ENCODE measurements at regions not wholly inside any gene's neighbourhood (a gene's known extent, or its start where the extent isn't known, plus 50 kb on each side); places are given as distances from the start of the nearest gene placed in this dataset.

- Histone ChIP-seq H3K9me3 (no peaks in the 10 kb centered on the region), H3K27me3 (no peaks in the 10 kb centered on the region), H3K4me1 (no peaks in the 10 kb centered on the region), H3K36me3 (ENCODE audit: low read depth, missing control alignments) (no peaks in the 10 kb centered on the region), H3K4me3 (no peak overlapping the region), H3K27ac (no peak overlapping the region)
- intact Hi-C loops (cut with DNase I; ENCODE audit: low total_unique reads), result loop anchor here (2.0 kb wide), 1 partner anchor 252 kb away; no protein-coding TSS in a partner anchor
- TF ChIP-seq POLR2A (IDR thresholded peaks at IDR 0.05) (no peak), CTCF (IDR thresholded peaks at IDR 0.05) (no peak)
- no peak for DNase-seq
- 78 to 83% methylated on average over 5 of the region's 5 CpGs for WGBS, 2 donors
Measured at GRCh38 chr9:109904666-109905065, 124.7 kb downstream of the PALM2AKAP2 start.

- TF ChIP-seq POLR2A (IDR thresholded peaks at IDR 0.05), result no peak
- TF ChIP-seq CTCF (IDR thresholded peaks at IDR 0.05), result no peak
- intact Hi-C loops (cut with DNase I; ENCODE audit: low total_unique reads), result loop anchor here (2.0 kb wide), 1 partner anchor 251 kb away; no protein-coding TSS in a partner anchor
- Histone ChIP-seq H3K27me3 (no peaks in the 10 kb centered on the region), H3K36me3 (ENCODE audit: low read depth, missing control alignments) (no peaks in the 10 kb centered on the region), H3K4me3 (no peak overlapping the region), H3K4me1 (no peaks in the 10 kb centered on the region), H3K27ac (no peak overlapping the region), H3K9me3 (no peaks in the 10 kb centered on the region)
- DNase-seq, result no peak
- WGBS, 2 donors, result 79 to 81% methylated on average over 8 to 9 of the region's 9 CpGs
Measured at GRCh38 chr9:109905472-109905871, 125.5 kb downstream of the PALM2AKAP2 start.

GRCh38 chr9:109906766-109907382 lies 126.9 kb downstream of the PALM2AKAP2 start:
- DNase-seq, result no peak
- TF ChIP-seq POLR2A (IDR thresholded peaks at IDR 0.05), result no peak
- TF ChIP-seq CTCF (IDR thresholded peaks at IDR 0.05), result no peak
- Histone ChIP-seq H3K27ac (no peak overlapping the region), H3K9me3 (no peaks in the 10 kb centered on the region), H3K27me3 (no peaks in the 10 kb centered on the region), H3K36me3 (ENCODE audit: low read depth, missing control alignments) (no peaks in the 10 kb centered on the region), H3K4me1 (no peaks in the 10 kb centered on the region), H3K4me3 (no peak overlapping the region)
- WGBS, 2 donors, result 56 to 75% methylated on average over 2 of the region's 2 CpGs
- intact Hi-C loops (cut with DNase I; ENCODE audit: low total_unique reads), result no loop called here

- DNase-seq, result no peak
- 76 to 78% methylated on average over 5 of the region's 5 CpGs for WGBS, 2 donors
- intact Hi-C loops (cut with DNase I; ENCODE audit: low total_unique reads), result no loop called here
- TF ChIP-seq CTCF (IDR thresholded peaks at IDR 0.05) (no peak), POLR2A (IDR thresholded peaks at IDR 0.05) (no peak)
- no peaks in the 10 kb centered on the region for H3K27me3 ChIP-seq
- no peak overlapping the region for H3K27ac ChIP-seq
- H3K36me3 ChIP-seq (ENCODE audit: low read depth, missing control alignments), result no peaks in the 10 kb centered on the region
- no peaks in the 10 kb centered on the region for H3K4me1 ChIP-seq
- H3K4me3 ChIP-seq, result no peak overlapping the region
- no peaks in the 10 kb centered on the region for H3K9me3 ChIP-seq
Measured at GRCh38 chr9:109907400-109907799, 127.4 kb downstream of the PALM2AKAP2 start.

GRCh38 chr9:109907810-109908458 lies 127.9 kb downstream of the PALM2AKAP2 start:
- TF ChIP-seq POLR2A (IDR thresholded peaks at IDR 0.05), result no peak
- TF ChIP-seq CTCF (IDR thresholded peaks at IDR 0.05), result no peak
- Histone ChIP-seq H3K27me3 (no peaks in the 10 kb centered on the region), H3K27ac (no peak overlapping the region), H3K36me3 (ENCODE audit: low read depth, missing control alignments) (no peaks in the 10 kb centered on the region), H3K9me3 (no peaks in the 10 kb centered on the region), H3K4me1 (no peaks in the 10 kb centered on the region), H3K4me3 (no peak overlapping the region)
- intact Hi-C loops (cut with DNase I; ENCODE audit: low total_unique reads), result no loop called here
- DNase-seq, result no peak
- WGBS, 2 donors, result 88 to 94% methylated on average over 4 of the region's 4 CpGs

Data from testis (tissue), 2 donors.